K562 (cell line): ENCODE measurements at regions not wholly inside any gene's neighbourhood (a gene's known extent, or its start where the extent isn't known, plus 50 kb on each side); places are given as distances from the start of the nearest gene placed in this dataset.

ENCODE experiments used
- ATAC-seq: fragments of 200-7000 bp; cut with Tn5 transposase; 3 replicates; pipeline ENCODE4 v1.9.1; 2020; ENCODE audit warnings: moderate library complexity
- BruUV-seq: library from RNA; stranded (reverse); fragments of 400-500 nt; replicated peaks from 2 replicates; lab custom pipeline; 2021; lab: Mats Ljungman, UMichigan
- CTCF ChIA-PET: fragments of 300-600 bp; formaldehyde crosslinking; extraction: SDS; loops from one replicate; lab custom pipeline; 2021; ENCODE audit warnings: low intra/inter-chr PET ratio; lab: Yijun Ruan, JAX
- POLR2A ChIA-PET: fragments of 300-600, 350-650 bp; sonication (Branson Sonifier 250); formaldehyde crosslinking; extraction: SDS; loops from one replicate; lab custom pipeline; 2021; ENCODE audit warnings: antibody characterized with exemption, inconsistent platforms; lab: Yijun Ruan, JAX
- DNase-seq, 4 experiments: peaks; one replicate each; pipeline versions ENCODE4 v3.0.0 to v3.0.0-alpha.2; 2011 to 2018; ENCODE audit warnings: low spot score in 3 of 4, mixed read lengths in 3 of 4; ENCODE audit errors: extremely low read depth in 1 of 4
- FAIRE-seq: peaks from 2 replicates; lab custom pipeline; 2011; peaks lifted over from hg19 to GRCh38; lab: Jason Lieb, UNC
- H2AFZ ChIP-seq: 2 replicates; pipeline ENCODE4 v1.6.0; 2011; ENCODE audit warnings: low read depth, low read length, control low read depth, inconsistent platforms
- H3K27ac ChIP-seq: fragments of 200-600 bp; 3 replicates; pipeline ENCODE4 v1.8.0; 2011; ENCODE audit warnings: low read depth, mild to moderate bottlenecking, control low read depth, inconsistent platforms, low read length, moderate library complexity, mixed read lengths; ENCODE audit errors: extremely low read depth
- H3K27me3 ChIP-seq, 2 experiments: fragments of 300-600 bp in 1 of 2; 2 replicates in 1 of 2; 3 replicates in 1 of 2; pipeline versions ENCODE4 v1.6.0 to v1.8.0; 2011; ENCODE audit warnings: inconsistent platforms in 2 of 2, low read length in 2 of 2, mild to moderate bottlenecking in 1 of 2, mixed read lengths in 1 of 2, moderate library complexity in 1 of 2; ENCODE audit not compliant: control insufficient read depth in 2 of 2, insufficient read depth in 2 of 2
- H3K36me3 ChIP-seq: fragments of 300-600 bp; 3 replicates; pipeline ENCODE4 v1.8.0; 2011; ENCODE audit warnings: mild to moderate bottlenecking, low read length, inconsistent platforms; ENCODE audit not compliant: control insufficient read depth, insufficient read depth
- H3K4me1 ChIP-seq, 2 experiments: fragments of 200-600 bp in 1 of 2; replicated peaks in 1 of 2; 2 replicates in 1 of 2; 3 replicates in 1 of 2; pipeline versions ENCODE4 v1.5.1 to v1.8.0; 2011; ENCODE audit warnings: inconsistent platforms in 2 of 2, low read length in 2 of 2, mild to moderate bottlenecking in 1 of 2, mixed read lengths in 1 of 2, moderate library complexity in 1 of 2; ENCODE audit not compliant: control insufficient read depth in 2 of 2, insufficient read depth in 2 of 2
- H3K4me2 ChIP-seq: 2 replicates; pipeline ENCODE4 v1.6.1; 2011; ENCODE audit warnings: low read length, control low read depth, inconsistent platforms, mixed read lengths; ENCODE audit not compliant: insufficient read depth
- H3K4me3 ChIP-seq: fragments of 200-600 bp; sonication (generic), shearing (Covaris generic); 2 replicates; pipeline ENCODE4 v1.5.1; 2016; ENCODE audit warnings: control low read depth, inconsistent platforms
- H3K79me2 ChIP-seq: fragments of 200-600 bp; 3 replicates; pipeline ENCODE4 v1.8.0; 2011; ENCODE audit warnings: low read length, inconsistent platforms; ENCODE audit not compliant: control insufficient read depth, insufficient read depth
- H3K9ac ChIP-seq, 2 experiments: 2 replicates each; pipeline versions ENCODE4 v1.6.0 to v1.6.1; 2011; ENCODE audit warnings: low read depth in 2 of 2, low read length in 2 of 2, control low read depth in 1 of 2, inconsistent platforms in 1 of 2, mild to moderate bottlenecking in 1 of 2, mixed read lengths in 1 of 2; ENCODE audit not compliant: insufficient read depth in 1 of 2
- H3K9me1 ChIP-seq: one replicate; pipeline ENCODE4 v1.6.0; 2011; ENCODE audit warnings: inconsistent platforms, mild to moderate bottlenecking, low read length, moderate library complexity; ENCODE audit not compliant: control insufficient read depth, insufficient read depth
- H3K9me3 ChIP-seq: replicated peaks from 2 replicates; pipeline ENCODE4 v1.5.1; 2011; ENCODE audit warnings: low read depth, low read length, inconsistent platforms; ENCODE audit not compliant: control insufficient read depth, insufficient read depth
- H4K20me1 ChIP-seq: replicated peaks from 2 replicates; pipeline ENCODE4 v1.6.1; 2011; ENCODE audit warnings: low read length, inconsistent platforms, mixed read lengths; ENCODE audit not compliant: control insufficient read depth, insufficient read depth
- BACH1 ChIP-seq: fragments of 200-800 bp; sonication (Bioruptor generic); IDR thresholded peaks from 2 replicates; pipeline ENCODE4 v1.6.1; 2016; ENCODE audit warnings: missing genetic modification characterization, missing compliant biosample characterization
- BHLHE40 ChIP-seq: IDR thresholded peaks from 2 replicates; pipeline ENCODE4 v1.6.1; 2011; ENCODE audit warnings: low read length, improper control_type of control experiment
- KDM4B ChIP-seq, 2 experiments: fragments of 450-650 bp in 1 of 2; sonication (generic) in 1 of 2; IDR thresholded peaks; 2 replicates each; pipeline ENCODE4 v1.6.1; 2016 to 2017; ENCODE audit warnings: borderline replicate concordance in 2 of 2, antibody characterized with exemption in 1 of 2, low read depth in 1 of 2, mild to moderate bottlenecking in 1 of 2
- MEIS2 ChIP-seq: fragments of 450-650 bp; IDR thresholded peaks from 2 replicates; pipeline ENCODE4 v1.6.1; 2014; ENCODE audit warnings: mild to moderate bottlenecking; ENCODE audit not compliant: partially characterized antibody
- PCBP2 ChIP-seq: fragments of 200-400 bp; formaldehyde crosslinking; IDR thresholded peaks from 2 replicates; pipeline ENCODE4 v1.6.1; 2018; ENCODE audit warnings: low read length, low read depth, mild to moderate bottlenecking, moderate library complexity; ENCODE audit not compliant: poor library complexity, severe bottlenecking
- POLR2AphosphoS5 ChIP-seq: IDR thresholded peaks from 2 replicates; pipeline ENCODE4 v1.6.1; 2011; ENCODE audit warnings: mild to moderate bottlenecking, low read depth, low read length, moderate library complexity; ENCODE audit not compliant: control insufficient read depth, insufficient read depth
- RAD51 ChIP-seq: fragments of 450-650 bp; IDR thresholded peaks from 2 replicates; pipeline ENCODE4 v1.7.1; 2016; ENCODE audit warnings: low read depth, mild to moderate bottlenecking, borderline replicate concordance
- SIN3A ChIP-seq, 2 experiments: fragments of 150-350 bp in 1 of 2; IDR thresholded peaks; 2 replicates each; pipeline ENCODE4 v1.6.1; 2011 to 2016; ENCODE audit warnings: borderline replicate concordance in 2 of 2, low read depth in 2 of 2, low read length in 2 of 2, mild to moderate bottlenecking in 2 of 2, moderate library complexity in 2 of 2; ENCODE audit not compliant: control insufficient read depth in 1 of 2
- SIRT6 ChIP-seq: IDR thresholded peaks from one replicate; pipeline ENCODE4 v1.6.1; 2012; ENCODE audit warnings: low read depth, mild to moderate bottlenecking, control low read depth, inconsistent platforms, low read length, moderate library complexity
- TRIM24 ChIP-seq, 2 experiments: fragments of 450-650 bp; IDR thresholded peaks; 2 replicates each; pipeline ENCODE4 v1.6.1; 2016
- ZNF133 ChIP-seq: fragments of 250-450 bp; sonication (Bioruptor Pico); IDR thresholded peaks from 2 replicates; pipeline ENCODE4 v1.4.0; 2020; ENCODE audit warnings: mild to moderate bottlenecking
- ZNF146 ChIP-seq: IDR thresholded peaks from one replicate; pipeline ENCODE4 v1.6.1; 2018; ENCODE audit warnings: missing compliant biosample characterization; ENCODE audit not compliant: unreplicated experiment
- ZNF589 ChIP-seq: fragments of 200-800 bp; sonication (Bioruptor generic); IDR thresholded peaks from 2 replicates; pipeline ENCODE4 v1.6.1; 2016; ENCODE audit warnings: low read depth, missing genetic modification characterization, missing compliant biosample characterization
- WGBS: fragments of 100-300 bp; shearing (Covaris generic); methylation state at CpG from one replicate; pipeline ENCODE4 v1.1.6; 2016; ENCODE audit warnings: low coverage, mixed read lengths; ENCODE audit not compliant: insufficient coverage; ENCODE audit errors: missing lambda C conversion rate; 5-methylcytosine and 5-hydroxymethylcytosine counted together
- in situ Hi-C: fragments of 300-500 bp; cut with MboI; formaldehyde crosslinking; loops from 4 replicates; pipeline ENCODE4 v1.15.0; 2018; ENCODE audit warnings: inconsistent platforms, mixed read lengths
- intact Hi-C: fragments of 100-400 bp; cut with micrococcal nuclease; formaldehyde crosslinking; loops from 2 replicates; pipeline ENCODE4 v1.14.2; 2022
- TF ChIP-seq, protein P1 (sequence below), 2 experiments: fragments of 450-650 bp; IDR thresholded peaks; 2 replicates each; pipeline ENCODE4 v1.6.1; 2018; ENCODE audit warnings: mild to moderate bottlenecking in 2 of 2, low read depth in 1 of 2; ENCODE audit not compliant: partially characterized antibody in 2 of 2

DNA sequence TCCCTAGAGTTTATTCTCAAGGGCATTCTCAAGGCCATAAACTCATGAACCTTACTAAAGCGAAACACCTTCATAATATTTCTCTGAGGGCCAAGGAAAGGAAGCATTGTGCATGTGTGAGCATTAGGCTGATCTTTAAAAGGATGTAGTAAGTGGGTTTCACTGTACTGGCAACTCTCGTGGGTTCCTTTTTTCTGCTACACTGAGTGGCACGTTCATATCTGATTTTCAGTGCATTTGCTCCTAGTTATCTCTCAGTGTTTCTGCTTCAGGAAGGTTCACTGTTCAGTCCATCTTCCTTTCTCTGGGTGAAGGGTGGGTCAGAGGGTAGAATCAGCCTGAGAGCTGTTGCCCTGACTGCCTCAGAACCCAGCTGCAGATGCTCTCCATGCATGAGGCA lies 192.8 kb upstream of the ADGRL2 start:
- in situ Hi-C loops, result no loop called here
- ATAC-seq (no peak), DNase-seq (no peak), FAIRE-seq (no peak)
- no peaks in the 10 kb centered on the region for H3K9me3 ChIP-seq
- H3K9ac ChIP-seq, result no peak overlapping the region
- no TSS peak for BruUV-seq
- WGBS, result 0% methylated on average over 3 of the region's 3 CpGs
- no peak overlapping the region for H2AFZ ChIP-seq
- no peaks in the 10 kb centered on the region for H3K4me1 ChIP-seq
- H4K20me1 ChIP-seq, result no peaks in the 10 kb centered on the region
- H3K4me3 ChIP-seq, result no peak overlapping the region
- TF ChIP-seq POLR2AphosphoS5 (no peak), BHLHE40 (no peak), ZNF146 (CRISPR knock-in tag) (no peak), SIRT6 (no peak)
- CTCF ChIA-PET, result no interaction called here
- no peaks in the 10 kb centered on the region for H3K36me3 ChIP-seq
- no peaks in the 10 kb centered on the region for H3K79me2 ChIP-seq
- intact Hi-C loops, result no loop called here
- no peak overlapping the region for H3K27ac ChIP-seq
- no peaks in the 10 kb centered on the region for H3K9me1 ChIP-seq
- H3K4me2 ChIP-seq, result no peak overlapping the region
- POLR2A ChIA-PET, result no interaction called here
- no peaks in the 10 kb centered on the region for H3K27me3 ChIP-seq

DNA sequence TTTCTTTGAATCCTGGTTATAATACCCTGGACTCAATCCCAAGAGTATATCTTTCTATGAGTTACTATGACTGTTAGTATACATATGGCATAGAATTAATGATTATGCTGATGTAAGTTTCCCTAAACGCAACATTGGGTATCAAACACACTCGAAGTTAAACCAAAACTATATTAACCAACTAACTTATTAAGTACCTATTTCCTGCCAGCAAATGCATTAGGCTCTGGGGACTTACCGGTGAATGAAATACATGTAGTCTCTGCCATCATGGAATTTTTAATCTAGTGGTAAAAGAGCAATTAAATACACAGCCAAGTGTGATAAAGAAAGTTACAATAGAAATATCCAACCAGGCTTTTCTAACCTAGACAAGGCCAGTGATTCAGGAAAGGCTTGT lies 193.6 kb upstream of the ADGRL2 start:
- Histone ChIP-seq H2AFZ (no peak overlapping the region), H3K27me3 (no peaks in the 10 kb centered on the region), H3K4me3 (no peak overlapping the region), H3K9me3 (no peaks in the 10 kb centered on the region), H3K9me1 (no peaks in the 10 kb centered on the region), H3K36me3 (no peaks in the 10 kb centered on the region), H3K4me2 (no peak overlapping the region), H3K27ac (no peak overlapping the region), H4K20me1 (no peaks in the 10 kb centered on the region), H3K4me1 (no peaks in the 10 kb centered on the region), H3K9ac (no peak overlapping the region), H3K79me2 (no peaks in the 10 kb centered on the region)
- in situ Hi-C loops (no loop called here), intact Hi-C loops (no loop called here)
- no TSS peak for BruUV-seq
- CTCF ChIA-PET, result no interaction called here
- ATAC-seq (no peak), FAIRE-seq (no peak), DNase-seq (no peak)
- POLR2A ChIA-PET, result no interaction called here
- WGBS, result 0% methylated on average over 3 of the region's 3 CpGs
- TF ChIP-seq BACH1 (no peak), SIN3A (IDR thresholded peaks at IDR 0.05; ENCODE audit: borderline replicate concordance in 2 of 2, control insufficient read depth in 1 of 2, low read depth in 2 of 2, low read length in 2 of 2) (no peak), MEIS2 (no peak), PCBP2 (no peak), ZNF133 (CRISPR knock-in tag) (no peak), KDM4B (IDR thresholded peaks at IDR 0.05; ENCODE audit: borderline replicate concordance in 2 of 2, low read depth in 1 of 2) (no peak), TRIM24 (IDR thresholded peaks at IDR 0.05) (no peak), ZNF589 (CRISPR knock-in tag) (no peak), RAD51 (no peak)
- TF ChIP-seq, protein P1, sequence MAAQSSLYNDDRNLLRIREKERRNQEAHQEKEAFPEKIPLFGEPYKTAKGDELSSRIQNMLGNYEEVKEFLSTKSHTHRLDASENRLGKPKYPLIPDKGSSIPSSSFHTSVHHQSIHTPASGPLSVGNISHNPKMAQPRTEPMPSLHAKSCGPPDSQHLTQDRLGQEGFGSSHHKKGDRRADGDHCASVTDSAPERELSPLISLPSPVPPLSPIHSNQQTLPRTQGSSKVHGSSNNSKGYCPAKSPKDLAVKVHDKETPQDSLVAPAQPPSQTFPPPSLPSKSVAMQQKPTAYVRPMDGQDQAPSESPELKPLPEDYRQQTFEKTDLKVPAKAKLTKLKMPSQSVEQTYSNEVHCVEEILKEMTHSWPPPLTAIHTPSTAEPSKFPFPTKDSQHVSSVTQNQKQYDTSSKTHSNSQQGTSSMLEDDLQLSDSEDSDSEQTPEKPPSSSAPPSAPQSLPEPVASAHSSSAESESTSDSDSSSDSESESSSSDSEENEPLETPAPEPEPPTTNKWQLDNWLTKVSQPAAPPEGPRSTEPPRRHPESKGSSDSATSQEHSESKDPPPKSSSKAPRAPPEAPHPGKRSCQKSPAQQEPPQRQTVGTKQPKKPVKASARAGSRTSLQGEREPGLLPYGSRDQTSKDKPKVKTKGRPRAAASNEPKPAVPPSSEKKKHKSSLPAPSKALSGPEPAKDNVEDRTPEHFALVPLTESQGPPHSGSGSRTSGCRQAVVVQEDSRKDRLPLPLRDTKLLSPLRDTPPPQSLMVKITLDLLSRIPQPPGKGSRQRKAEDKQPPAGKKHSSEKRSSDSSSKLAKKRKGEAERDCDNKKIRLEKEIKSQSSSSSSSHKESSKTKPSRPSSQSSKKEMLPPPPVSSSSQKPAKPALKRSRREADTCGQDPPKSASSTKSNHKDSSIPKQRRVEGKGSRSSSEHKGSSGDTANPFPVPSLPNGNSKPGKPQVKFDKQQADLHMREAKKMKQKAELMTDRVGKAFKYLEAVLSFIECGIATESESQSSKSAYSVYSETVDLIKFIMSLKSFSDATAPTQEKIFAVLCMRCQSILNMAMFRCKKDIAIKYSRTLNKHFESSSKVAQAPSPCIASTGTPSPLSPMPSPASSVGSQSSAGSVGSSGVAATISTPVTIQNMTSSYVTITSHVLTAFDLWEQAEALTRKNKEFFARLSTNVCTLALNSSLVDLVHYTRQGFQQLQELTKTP (IDR thresholded peaks at IDR 0.05; ENCODE audit: low read depth in 1 of 2, partially characterized antibody in 2 of 2), result no peak
